MV-4-11 (cell line): ENCODE measurements at regions not wholly inside any gene's neighbourhood (a gene's known extent, or its start where the extent isn't known, plus 50 kb on each side); places are given as distances from the start of the nearest gene placed in this dataset.

Source experiments
- DNase-seq: peaks from one replicate; lab custom pipeline; 2025; lab: John Stamatoyannopoulos, UW

DNA sequence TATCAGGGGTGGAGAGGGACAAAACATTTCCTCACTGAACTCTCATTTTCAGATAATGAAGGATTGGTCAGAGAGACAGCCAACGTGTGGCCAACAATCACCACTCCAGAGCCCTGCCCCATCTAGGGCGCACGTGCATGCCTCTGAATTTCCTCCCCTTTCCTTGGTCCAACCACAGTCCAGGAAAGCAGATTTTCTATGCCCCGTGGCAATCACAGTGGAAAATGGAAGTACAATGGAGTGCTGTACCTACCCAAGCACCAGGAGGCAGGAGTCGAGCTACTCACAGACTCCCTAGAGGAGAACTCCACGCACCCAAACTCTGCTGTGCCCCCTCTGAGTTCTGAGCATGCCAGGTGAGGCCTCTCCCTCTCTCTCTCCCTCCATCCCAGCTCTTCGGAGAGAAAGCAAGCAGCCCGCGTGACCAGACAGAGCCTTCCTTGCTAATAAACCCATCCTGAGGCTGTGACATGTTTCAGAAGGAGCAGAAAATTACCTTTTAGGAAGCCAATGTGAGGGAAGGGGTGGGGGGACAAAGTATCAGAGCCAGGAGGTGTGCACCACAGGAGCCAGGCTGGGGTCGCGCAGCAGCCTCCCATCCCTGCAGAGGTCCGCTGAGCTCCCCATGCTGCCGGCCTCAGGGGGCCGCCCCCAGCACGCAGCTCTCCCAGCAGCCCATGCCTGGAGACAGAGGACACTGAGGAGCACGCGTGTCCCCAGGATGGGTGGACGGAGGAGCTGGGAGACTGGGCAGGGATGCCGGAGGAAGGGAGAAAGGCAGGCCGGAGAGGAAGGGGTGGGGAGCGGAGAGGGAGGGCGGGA lies 73.4 kb downstream of the PITPNM2 start:
- DNase-seq: no peak

DNA sequence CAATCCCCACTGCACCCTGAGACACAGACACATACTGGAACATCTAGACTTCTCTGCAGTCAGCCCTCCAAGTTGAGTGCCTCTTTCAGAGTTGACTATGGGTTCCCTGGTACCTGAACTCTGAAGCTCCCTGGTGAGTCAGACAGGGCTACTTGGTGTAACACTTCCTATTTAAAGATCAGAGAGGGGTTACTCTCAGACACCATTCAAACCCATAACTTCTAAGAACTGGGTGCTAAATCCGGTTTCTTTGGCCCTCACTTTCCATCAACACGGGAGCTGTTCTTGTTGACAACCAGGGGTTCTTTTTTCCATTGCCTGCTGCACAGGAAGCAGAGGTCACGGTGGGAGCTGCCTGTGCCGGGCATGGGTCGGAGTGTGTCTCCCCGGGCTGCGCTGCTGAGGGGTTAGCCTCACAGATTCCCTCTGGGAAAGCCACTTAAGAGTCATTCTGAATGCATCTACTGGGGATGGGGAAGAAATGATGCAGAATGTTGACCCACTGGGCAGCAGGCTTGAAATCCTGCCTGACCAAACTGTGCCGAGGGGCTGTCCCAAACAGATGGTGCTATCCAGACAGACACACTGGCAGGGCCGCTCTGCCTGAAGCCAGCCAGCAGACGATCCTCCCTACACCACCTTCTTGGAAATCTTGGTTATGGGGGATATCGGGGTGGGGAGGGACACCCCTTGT lies 74.1 kb downstream of the PITPNM2 start:
- peak; percentile 65 for DNase-seq

DNA sequence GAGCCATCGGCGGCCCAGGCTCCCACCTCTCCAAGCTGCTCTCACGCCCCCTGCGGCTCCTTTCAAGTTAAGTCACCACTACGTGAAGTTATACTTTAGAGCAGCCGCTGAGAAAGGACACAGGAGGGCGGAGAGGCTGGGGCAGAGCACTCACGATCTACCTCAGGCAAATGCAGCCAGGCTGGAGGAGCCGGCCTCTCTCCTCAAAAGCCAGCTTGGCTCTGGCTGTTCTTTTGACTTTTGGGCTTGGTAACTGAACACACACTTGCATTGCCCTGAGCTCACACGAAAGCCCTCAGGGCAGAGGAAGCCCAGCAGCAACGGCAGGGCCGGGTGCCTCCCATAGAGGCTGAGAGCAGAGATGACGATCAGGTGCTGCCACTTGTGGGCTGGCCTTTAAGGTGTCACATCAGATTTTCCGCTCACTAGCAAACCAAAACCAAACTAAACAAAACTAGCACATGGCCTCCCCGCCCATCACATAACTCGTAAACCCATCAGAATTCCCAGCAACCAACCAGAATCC lies 75.2 kb downstream of the PITPNM2 start:
- DNase-seq: no peak

DNA sequence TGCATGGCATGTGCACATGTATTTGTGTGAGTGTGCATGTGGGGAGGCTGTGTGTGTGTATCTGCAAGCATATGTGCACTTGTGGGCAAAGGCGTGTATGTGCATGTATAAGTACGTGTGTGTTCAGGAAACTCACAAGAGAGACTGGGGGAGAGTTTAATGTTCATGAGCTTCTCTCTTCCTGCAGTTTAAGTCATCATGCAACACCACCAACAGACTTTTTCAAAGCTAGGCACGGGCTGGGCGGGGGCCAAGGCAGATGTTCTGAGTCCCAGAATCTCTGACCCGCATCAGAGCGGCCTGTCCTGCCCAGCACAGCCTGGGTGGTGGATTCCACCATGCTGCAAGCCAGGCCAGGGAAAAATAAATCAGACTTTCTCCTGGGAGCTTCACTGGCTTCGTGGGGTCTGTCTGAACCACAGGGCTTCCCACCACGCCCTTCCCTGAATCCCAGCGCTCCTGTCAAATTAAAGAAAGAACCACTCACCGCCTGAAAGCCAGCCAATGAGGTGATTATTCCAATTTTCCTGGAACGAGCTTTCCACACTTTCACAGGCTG lies 75.7 kb downstream of the PITPNM2 start:
- no peak for DNase-seq

DNA sequence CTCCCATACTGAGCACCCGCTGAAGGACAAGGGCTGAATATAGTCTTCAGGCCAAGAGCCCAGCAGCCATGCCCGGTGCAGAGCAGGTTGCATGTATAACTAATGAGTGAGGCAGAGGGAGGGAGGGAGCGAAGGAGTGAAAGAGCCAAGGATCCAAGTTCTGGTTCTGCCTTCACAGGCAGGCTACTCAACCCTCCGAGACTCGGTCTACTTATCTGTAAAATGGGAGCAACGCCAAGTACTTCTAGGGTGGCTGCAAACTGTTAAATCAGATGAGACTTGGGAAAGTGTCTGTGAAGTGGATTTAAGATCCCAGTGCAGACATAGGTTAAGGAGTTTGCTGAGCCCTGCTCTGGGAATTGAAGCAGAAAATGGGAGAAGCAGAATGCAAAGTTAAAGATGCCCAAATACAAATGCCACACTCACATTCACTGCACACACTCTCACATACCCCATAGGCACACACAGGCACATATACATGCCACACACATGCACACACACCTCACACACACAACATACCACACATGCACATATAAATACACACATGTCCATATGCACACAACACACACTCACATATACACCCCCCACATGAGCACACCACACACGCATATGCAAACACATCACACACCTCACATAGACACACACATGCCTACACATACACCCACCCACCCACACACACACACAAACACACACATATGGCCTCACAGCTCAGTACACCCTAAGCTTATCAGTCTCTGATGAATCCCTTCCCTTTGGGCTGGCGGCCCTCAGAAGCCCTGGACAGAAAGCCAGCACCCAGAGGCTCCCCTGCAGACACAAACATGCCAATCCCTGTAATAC lies 76.7 kb downstream of the PITPNM2 start:
- no peak for DNase-seq

DNA sequence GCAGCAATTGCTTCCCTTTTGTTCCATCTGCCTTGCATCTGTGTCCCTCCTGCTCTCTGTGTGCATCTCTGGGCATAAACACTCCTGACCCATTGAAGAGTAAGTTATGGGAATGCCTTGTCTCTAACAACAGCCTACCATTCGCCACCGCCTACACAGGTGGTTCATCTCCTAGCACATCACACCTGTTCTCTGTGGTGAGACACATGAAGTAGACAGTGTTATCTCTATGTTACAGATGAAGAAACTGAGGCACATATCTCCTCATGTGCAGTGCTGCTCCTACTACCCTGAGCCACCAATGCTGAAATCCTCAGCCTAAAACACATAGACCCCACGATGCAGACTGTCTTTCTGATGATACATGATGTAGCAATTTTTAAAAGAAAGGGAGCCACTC lies 77.6 kb downstream of the PITPNM2 start:
- no peak for DNase-seq

DNA sequence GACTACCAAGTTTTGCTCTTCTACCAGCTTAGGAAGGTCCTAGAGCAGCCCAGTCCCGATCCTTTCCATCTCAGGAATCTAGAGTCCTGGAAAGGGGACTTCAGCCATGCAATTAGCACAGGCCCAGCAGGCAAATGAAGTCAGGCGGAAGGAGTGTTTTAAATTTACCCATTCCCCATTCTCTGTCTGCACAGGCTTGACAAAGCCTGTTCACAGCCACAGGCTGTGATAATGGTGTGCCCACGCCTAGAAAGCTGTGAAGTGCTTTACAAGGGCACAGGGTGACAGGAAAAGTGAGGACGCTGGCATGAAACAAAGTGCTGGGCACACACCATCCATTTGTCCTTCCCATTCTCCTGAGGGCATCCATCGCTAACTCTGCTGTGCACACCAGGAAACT lies 79.0 kb downstream of the PITPNM2 start:
- DNase-seq: no peak

DNA sequence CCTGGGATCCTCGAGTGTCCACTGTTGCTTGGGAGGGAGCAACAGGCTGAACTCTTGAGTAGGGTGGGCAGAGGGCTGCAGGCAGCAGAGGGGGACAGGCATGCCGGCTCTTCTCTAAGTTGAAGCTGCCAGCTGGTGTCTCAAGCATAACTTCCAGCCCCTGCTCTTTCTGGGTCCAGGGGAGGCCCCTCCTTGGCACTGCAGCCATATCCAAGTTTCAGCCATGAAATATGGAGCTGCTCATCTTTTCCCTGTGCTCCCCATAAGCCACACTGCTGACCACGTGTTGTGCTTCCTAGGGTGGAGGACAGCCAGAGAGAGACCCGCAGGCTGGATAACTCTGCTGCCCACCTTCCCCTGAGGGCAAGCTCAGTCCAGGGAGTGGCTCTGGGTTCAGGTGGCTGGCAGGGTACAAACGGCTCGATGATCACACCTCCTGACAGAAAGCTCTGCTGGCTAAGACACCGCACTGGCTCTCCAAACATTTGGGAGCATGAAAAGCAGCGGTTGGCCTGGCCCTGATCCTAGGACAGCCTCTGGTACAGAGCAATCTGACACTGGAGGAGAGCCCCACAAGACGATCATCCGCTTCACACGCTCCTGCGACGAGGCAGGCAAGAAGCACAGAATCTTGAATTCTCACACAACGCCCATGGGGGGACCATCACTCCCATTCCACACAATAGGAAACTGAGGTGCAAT lies 79.6 kb downstream of the PITPNM2 start:
- DNase-seq: no peak

DNA sequence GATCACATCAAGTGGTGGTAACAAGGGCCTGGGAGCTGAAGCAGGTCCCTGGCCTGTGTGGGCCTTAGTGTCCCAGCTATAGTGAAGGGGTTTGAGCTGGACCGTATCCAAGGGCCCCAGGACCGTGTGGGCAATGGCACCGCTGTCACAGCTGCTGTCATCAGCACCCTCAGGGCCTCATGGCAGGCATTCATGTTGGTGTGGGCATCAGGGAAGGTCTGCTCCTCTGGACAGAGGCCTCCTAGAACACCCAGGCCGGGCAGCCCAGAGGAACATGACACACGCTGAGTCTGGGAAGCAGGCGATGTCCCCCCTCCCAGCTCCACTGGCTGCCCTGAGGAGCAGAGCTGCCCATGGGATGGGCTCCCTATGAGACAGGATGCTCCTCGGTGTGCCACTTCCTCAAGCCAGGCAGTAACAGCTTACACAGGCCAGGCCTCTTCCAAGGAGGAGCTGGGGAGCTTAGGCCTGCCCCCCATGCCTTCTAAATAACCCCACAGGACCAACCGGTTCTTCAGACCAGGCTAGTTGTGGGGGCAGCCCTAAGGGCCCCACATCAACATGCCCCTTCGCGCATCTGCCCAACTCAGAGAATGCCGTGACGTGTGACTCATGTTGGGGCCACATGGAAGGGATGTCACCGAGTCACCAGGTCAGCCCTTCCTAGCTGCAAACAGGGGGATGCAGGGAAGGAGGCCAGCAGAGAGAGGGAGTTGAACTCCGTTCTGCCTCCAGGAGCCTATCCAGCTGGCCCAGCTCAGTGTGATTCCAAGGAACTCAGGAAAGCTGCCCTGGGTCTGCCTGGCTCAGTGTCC lies 80.4 kb downstream of the PITPNM2 start:
- no peak for DNase-seq

DNA sequence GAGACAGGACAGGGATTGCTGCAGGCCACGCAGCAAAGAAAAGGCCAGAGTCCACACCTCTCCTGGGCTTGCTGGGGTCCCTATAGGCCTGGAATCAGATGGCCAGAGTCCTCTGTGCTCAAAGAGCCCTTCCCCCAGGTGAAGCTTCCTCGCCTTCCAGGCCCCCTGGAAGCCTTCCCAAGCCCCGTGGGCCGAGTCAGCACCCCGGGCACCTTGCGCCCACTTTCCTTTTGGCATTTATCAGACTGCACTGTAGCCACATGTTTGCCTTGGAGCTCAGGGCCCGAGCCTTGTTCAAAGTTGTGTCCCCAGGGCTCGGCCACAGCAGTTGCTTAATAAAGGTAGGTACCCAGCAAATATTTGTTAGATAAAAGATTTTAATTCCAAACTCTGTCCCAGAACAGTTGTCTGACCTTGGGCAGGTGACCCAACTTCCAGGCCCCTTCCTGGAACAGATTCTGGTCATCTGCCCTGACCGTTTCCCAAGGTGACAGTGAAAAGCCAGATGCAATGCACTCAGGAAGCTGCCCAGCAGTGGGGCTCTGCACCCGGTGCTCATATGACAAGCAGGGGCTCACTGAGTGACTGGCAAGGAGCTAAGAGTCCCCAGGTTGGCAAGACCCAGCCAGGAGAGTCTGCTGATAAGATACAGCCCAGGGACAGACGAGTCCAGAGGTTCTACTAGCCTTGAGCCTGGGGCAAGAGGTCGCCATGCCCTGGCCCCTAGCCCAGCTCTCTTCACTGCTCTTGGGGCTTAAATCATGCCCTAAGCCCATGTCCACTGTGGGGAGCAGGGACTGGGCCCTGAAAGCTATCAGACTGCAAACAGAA lies 81.2 kb downstream of the PITPNM2 start:
- DNase-seq: no peak

DNA sequence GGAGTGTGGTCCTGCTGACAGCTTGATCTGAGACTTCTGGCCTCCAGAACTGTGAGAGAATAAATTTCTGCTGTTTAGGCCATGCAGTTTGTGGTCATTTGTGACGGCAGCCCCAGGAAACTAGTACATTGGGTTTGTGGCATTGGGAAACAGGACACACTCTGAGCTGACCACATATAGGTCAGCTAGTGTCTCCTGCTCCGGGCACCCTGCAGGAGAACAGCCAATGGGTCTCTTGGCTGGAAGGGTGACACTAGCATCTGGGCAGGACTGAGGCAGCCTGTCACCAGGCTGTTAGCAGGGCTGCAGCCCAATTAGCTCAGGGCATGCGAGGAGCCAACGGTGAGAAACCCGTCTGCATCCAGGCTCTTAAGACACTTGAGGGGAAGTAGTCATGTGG lies 83.2 kb downstream of the PITPNM2 start:
- DNase-seq: peak; percentile 71

DNA sequence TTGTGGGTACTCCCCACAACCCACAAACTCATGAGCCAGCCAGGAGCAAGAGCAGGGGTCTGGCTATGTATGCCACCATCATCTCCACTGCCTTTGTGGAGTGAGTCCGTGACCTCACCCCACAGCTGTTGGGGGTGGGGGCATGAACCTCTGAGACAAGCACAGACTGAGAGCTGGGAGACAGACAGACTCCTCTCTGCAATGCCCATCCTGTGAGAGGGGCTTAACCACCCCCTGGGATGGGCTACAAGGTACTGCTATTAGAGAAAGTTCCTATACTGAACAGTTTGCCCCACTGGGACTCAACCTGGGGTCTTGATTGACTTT lies 84.5 kb downstream of the PITPNM2 start:
- no peak for DNase-seq

DNA sequence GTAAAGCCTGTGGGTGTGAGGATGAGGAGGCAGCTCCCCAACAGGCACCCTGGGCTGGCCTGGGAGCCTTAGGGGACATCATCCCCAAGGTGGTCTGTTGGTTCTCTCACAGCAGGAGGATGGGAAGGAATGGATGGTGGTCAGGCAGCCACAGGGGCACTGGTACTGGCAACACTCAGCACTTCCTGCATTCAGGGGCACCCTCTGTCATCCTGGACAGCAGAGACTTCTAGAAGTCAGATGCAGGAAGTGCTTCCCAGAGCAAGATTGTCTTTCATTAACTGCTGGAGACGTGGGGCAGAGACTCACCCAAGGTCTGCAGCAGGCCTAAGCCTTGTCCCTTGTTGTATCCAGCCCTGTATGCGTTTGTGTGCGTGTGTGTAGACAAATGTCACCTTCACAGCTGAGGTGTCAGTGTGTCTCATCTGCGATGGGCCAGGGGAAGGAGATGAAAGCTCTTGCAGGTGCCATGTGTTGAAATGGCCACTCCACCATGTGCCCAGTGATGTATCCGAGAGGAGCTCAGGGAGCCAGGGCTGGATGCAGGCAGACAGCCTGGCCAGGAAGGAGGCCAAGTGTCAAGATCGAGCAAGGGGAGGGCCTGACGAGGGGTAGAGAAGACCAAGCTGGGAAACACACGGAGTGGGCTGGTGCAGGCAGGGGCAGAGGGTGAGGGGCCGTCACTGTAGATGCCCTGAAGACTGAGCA lies 85.1 kb downstream of the PITPNM2 start:
- DNase-seq: peak; percentile 14

DNA sequence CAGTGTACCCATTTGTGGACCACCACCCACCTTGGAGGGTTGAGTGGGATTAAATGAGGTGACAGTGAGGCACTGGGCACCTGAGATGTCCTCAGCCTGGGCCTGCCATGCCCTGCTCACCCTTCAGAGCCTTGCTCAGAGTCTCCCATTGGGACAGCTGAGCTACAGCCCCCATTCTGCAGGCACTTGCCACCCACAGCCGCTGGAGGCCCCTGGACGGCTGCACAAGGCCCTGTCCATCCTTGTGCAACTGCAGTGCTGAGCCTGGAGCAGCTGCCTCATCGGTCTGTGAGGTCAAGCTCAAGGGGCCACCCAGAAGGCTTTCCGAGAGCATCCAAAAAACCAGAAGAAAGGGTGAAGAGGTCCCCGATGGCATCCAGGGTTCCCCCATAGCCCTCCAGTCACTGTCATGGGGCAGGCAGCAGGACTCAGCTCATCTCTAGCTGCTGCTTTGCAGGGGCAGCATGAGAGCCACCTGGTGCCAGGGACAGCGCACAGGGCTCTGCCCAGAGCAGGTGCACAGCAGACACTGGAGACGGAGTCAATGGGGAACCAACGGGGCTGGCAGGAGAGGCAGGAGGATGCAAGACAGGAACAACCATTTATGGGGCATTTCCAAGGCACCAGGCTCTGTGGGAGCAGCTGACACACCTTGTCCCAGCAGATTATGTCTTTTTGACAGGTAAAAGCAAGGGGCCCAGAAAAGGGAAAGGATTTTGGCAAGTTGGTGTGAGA lies 84.6 kb downstream of the ARL6IP4 start:
- DNase-seq: no peak

DNA sequence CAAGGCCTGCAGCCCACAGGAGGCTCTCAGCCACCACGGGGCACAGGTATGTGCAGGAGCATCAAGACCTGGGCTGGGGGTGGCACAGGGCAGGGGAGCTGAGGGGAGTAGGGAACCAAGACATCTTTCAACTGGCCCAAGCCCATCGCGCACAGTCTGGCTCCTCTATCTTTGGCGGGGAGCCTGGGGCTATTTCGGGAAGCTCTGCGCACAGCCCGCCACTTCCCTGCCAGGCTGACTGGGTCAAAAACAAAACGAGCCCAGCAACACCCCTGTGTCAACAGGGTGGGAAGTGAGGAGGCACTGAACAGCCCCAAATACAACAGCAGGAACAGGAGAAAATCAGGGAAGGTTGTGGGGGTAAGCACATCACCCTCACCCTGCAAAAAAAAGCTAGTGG lies 83.9 kb downstream of the ARL6IP4 start:
- DNase-seq: no peak

DNA sequence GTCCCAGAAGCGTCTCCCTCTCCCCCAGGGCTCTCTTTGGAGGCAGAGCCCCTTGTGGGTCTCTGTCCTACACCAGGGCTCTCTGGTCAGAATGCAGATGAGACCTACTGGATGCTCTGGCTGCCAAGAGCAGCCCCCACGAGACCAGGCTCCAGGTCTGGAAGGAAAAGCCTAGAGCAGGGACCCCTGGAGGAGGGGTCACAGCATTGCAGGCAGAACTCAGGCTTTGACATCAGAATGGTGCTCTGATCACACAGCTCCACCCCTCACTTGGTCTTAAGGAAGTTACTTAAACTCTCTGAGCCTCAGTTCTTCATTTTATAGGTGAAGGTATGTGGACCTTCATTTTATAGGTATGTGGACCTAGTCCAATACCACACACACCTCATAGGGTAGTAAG lies 83.1 kb downstream of the ARL6IP4 start:
- DNase-seq: peak; percentile 45

DNA sequence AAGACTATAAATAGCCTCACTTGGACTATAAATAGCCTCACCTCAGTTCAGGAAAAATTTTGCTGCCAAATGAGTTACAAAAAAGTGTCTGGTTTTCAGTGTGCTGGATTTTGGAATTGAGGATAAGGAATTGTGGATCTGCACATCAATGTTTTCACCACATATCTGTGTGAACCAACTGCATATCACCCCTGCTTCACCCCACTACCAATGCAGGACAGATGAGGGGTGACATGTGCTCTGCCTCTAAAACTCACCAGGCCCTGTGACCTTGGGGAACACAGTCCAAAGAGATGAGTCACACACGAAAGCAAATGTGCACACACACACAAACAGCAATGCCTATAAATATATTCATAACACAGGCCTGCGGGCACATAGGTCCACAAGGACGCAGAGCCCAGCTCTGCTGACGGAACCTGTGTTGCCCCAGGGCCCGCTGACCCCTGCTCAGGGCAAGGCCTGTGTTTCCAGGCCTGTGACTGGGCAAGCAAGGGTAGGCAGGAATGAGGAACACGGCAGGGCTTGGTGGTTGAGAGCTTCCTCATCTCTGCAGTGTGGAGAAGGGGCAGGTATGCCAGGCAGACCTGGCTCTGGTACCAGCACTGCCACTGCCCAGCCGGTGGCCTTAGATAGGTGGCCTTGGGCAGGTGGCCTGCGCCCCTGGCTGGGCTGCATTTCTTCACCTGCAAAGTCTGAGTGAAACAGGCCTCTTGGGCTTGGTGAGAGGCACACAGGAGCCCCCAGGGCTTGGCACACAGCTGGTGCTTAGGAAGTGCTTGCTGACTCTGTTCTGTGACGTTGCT lies 82.4 kb downstream of the ARL6IP4 start:
- peak; percentile 76 for DNase-seq
